Endothelial cell of umbilical vein (primary cell): ENCODE measurements at regions not wholly inside any gene's neighbourhood (a gene's known extent, or its start where the extent isn't known, plus 50 kb on each side); places are given as distances from the start of the nearest gene placed in this dataset.

ENCODE experiments used
- BruUV-seq: library from RNA; stranded (reverse); fragments of 400-500 nt; replicated peaks from 2 replicates; lab custom pipeline; 2021; lab: Mats Ljungman, UMichigan
- CTCF ChIA-PET: fragments of 300-600, 350-600 bp; sonication (Branson Sonifier 250); formaldehyde crosslinking; loops from one replicate; lab custom pipeline; 2021; ENCODE audit warnings: antibody characterized with exemption, inconsistent platforms; lab: Charles Lee
- POLR2A ChIA-PET: fragments of 300-600, 350-600 bp; sonication (Branson Sonifier 250); formaldehyde crosslinking; loops from one replicate; lab custom pipeline; 2021; ENCODE audit warnings: antibody characterized with exemption, inconsistent platforms; lab: Charles Lee
- DNase-seq: peaks from one replicate; pipeline ENCODE4 v3.0.0-alpha.2; 2011; ENCODE audit warnings: low read depth, low spot score
- FAIRE-seq: peaks from 2 replicates; lab custom pipeline; 2011; peaks lifted over from hg19 to GRCh38; lab: Jason Lieb, UNC
- H2AFZ ChIP-seq: 2 replicates; pipeline ENCODE4 v1.6.0; 2012; ENCODE audit warnings: low read depth, low read length, control low read depth, inconsistent platforms
- H3K27ac ChIP-seq: 2 replicates; pipeline ENCODE4 v1.5.1; 2011; ENCODE audit warnings: low read depth, mild to moderate bottlenecking, control low read depth, low read length, moderate library complexity; ENCODE audit not compliant: insufficient read depth
- H3K27me3 ChIP-seq, 2 experiments: 2 replicates each; pipeline versions ENCODE4 v1.6.0 to v1.6.1; 2011; ENCODE audit warnings: low read length in 2 of 2, mixed read lengths in 1 of 2; ENCODE audit not compliant: control insufficient read depth in 2 of 2, insufficient read depth in 2 of 2
- H3K36me3 ChIP-seq, 2 experiments: 2 replicates in 1 of 2; 3 replicates in 1 of 2; pipeline ENCODE4 v1.5.1; 2011; ENCODE audit warnings: low read length in 2 of 2, mild to moderate bottlenecking in 1 of 2, moderate library complexity in 1 of 2; ENCODE audit not compliant: control insufficient read depth in 2 of 2, insufficient read depth in 2 of 2; ENCODE audit errors: extremely low read depth in 1 of 2
- H3K4me1 ChIP-seq: 3 replicates; pipeline ENCODE4 v1.5.1; 2011; ENCODE audit warnings: mild to moderate bottlenecking, low read length; ENCODE audit not compliant: control insufficient read depth, insufficient read depth; ENCODE audit errors: extremely low read depth
- H3K4me2 ChIP-seq: 2 replicates; pipeline ENCODE4 v1.6.1; 2011; ENCODE audit warnings: low read length, control low read depth, mixed read lengths; ENCODE audit not compliant: insufficient read depth
- H3K4me3 ChIP-seq, 3 experiments: fragments of 200-600 bp in 1 of 3; sonication (generic), shearing (Covaris generic) in 1 of 3; replicated peaks in 1 of 3; 2 replicates each; pipeline ENCODE4 v1.5.1; 2011 to 2016; ENCODE audit warnings: control low read depth in 3 of 3, low read length in 3 of 3, mild to moderate bottlenecking in 2 of 3, inconsistent platforms in 1 of 3, low read depth in 1 of 3, moderate library complexity in 1 of 3; ENCODE audit not compliant: insufficient read depth in 1 of 3
- H3K79me2 ChIP-seq: 2 replicates; pipeline ENCODE4 v1.6.0; 2012; ENCODE audit warnings: low read length, inconsistent platforms; ENCODE audit not compliant: control insufficient read depth, insufficient read depth
- H3K9ac ChIP-seq: replicated peaks from 2 replicates; pipeline ENCODE3; 2011; ENCODE audit warnings: low read length, control low read depth; ENCODE audit not compliant: insufficient read depth; ENCODE audit errors: extremely low read depth
- H3K9me1 ChIP-seq: replicated peaks from 3 replicates; pipeline ENCODE4 v1.6.0; 2011; ENCODE audit warnings: mild to moderate bottlenecking, low read length; ENCODE audit not compliant: control insufficient read depth, insufficient read depth; ENCODE audit errors: extremely low read depth
- H3K9me3 ChIP-seq: replicated peaks from 2 replicates; pipeline ENCODE4 v1.5.1; 2012; ENCODE audit warnings: low read length, inconsistent platforms; ENCODE audit not compliant: control insufficient read depth, insufficient read depth
- H4K20me1 ChIP-seq: replicated peaks from 2 replicates; pipeline ENCODE3; 2011; ENCODE audit warnings: mild to moderate bottlenecking, low read length; ENCODE audit not compliant: control insufficient read depth, insufficient read depth; ENCODE audit errors: extremely low read depth
- EZH2 ChIP-seq: IDR thresholded peaks from 2 replicates; pipeline ENCODE4 v1.6.1; 2012; ENCODE audit warnings: borderline replicate concordance, low read depth, mild to moderate bottlenecking, moderate library complexity, low read length, inconsistent platforms; ENCODE audit not compliant: severe bottlenecking
- FOS ChIP-seq: IDR thresholded peaks from 2 replicates; pipeline ENCODE4 v1.6.1; 2011; ENCODE audit warnings: mild to moderate bottlenecking, low read length, moderate library complexity, borderline replicate concordance; ENCODE audit not compliant: insufficient read depth
- GATA2 ChIP-seq: IDR thresholded peaks from 2 replicates; pipeline ENCODE4 v1.7.0; 2011; ENCODE audit warnings: low read depth, mild to moderate bottlenecking, moderate library complexity, mixed read lengths, low read length; ENCODE audit not compliant: insufficient read length, insufficient read depth
- JUN ChIP-seq: IDR thresholded peaks from 2 replicates; pipeline ENCODE4 v1.6.1; 2011; ENCODE audit warnings: borderline replicate concordance, low read depth; ENCODE audit not compliant: insufficient read length, insufficient read depth
- MYC ChIP-seq: IDR thresholded peaks from one replicate; pipeline ENCODE4 v1.6.1; 2011; ENCODE audit warnings: mild to moderate bottlenecking, low read depth, low read length
- POLR2A ChIP-seq: IDR thresholded peaks from 2 replicates; pipeline ENCODE4 v1.6.1; 2012; ENCODE audit warnings: low read depth, mild to moderate bottlenecking, control low read depth, low read length
- POLR2AphosphoS5 ChIP-seq: IDR thresholded peaks from 2 replicates; pipeline ENCODE4 v1.6.1; 2012; ENCODE audit warnings: low read depth, mild to moderate bottlenecking, control low read depth, low read length, moderate library complexity; ENCODE audit not compliant: insufficient read depth
- dilution Hi-C: fragments of 300-500 bp; cut with MboI; formaldehyde crosslinking; loops from one replicate; pipeline ENCODE4 v1.15.0; 2019; ENCODE audit warnings: low sequenced_read_pairs; ENCODE audit not compliant: extremely low pct_ligation_motif_present
- intact Hi-C: fragments of 100-400 bp; cut with micrococcal nuclease; formaldehyde crosslinking; loops from one replicate; pipeline ENCODE4 v1.10.0; 2022
- TF ChIP-seq, protein P1 (sequence below), 2 donors: IDR thresholded peaks; 1 replicate in 1 of 2; 2 replicates in 1 of 2; pipeline ENCODE4 v1.5.1; 2011; ENCODE audit warnings: low read length in 2 of 2, mild to moderate bottlenecking in 2 of 2, moderate library complexity in 2 of 2, control low read depth in 1 of 2, inconsistent platforms in 1 of 2, low read depth in 1 of 2; ENCODE audit not compliant: insufficient read depth in 1 of 2; ENCODE audit errors: extremely low read depth in 1 of 2
- TF ChIP-seq, protein P2 (sequence below): IDR thresholded peaks from 2 replicates; pipeline ENCODE4 v1.6.1; 2011; ENCODE audit not compliant: insufficient read depth, insufficient read length

DNA sequence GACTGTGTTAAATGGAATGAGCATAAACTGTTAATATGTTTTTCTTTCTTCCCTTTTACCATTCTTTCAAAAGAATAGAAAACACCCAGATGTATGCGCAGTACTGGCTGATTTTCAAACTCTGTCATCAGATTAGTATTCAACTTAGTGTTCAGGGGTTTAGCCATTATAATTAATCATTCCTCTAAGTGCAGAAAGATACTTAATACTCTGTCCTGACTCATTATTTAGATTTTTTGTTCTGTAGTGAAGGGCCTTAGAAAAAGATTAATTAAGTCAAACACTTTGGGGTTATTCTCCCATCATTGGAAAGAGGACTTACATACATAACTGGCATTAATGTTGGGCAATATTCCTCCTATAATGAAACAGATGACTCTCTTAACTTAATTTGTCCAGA is 1316.7 kb upstream of the SLC10A2 start:
- no peak overlapping the region for H3K9ac ChIP-seq
- H3K79me2 ChIP-seq = no peaks in the 10 kb centered on the region
- CTCF ChIA-PET = no interaction called here
- intact Hi-C loops (no loop called here), dilution Hi-C loops (no loop called here)
- no peak overlapping the region for H3K4me3 ChIP-seq
- H3K4me1 ChIP-seq = no peaks in the 10 kb centered on the region
- TF ChIP-seq GATA2 = no peak
- no peak for TF ChIP-seq EZH2
- TF ChIP-seq MYC = no peak
- TF ChIP-seq, protein P1, sequence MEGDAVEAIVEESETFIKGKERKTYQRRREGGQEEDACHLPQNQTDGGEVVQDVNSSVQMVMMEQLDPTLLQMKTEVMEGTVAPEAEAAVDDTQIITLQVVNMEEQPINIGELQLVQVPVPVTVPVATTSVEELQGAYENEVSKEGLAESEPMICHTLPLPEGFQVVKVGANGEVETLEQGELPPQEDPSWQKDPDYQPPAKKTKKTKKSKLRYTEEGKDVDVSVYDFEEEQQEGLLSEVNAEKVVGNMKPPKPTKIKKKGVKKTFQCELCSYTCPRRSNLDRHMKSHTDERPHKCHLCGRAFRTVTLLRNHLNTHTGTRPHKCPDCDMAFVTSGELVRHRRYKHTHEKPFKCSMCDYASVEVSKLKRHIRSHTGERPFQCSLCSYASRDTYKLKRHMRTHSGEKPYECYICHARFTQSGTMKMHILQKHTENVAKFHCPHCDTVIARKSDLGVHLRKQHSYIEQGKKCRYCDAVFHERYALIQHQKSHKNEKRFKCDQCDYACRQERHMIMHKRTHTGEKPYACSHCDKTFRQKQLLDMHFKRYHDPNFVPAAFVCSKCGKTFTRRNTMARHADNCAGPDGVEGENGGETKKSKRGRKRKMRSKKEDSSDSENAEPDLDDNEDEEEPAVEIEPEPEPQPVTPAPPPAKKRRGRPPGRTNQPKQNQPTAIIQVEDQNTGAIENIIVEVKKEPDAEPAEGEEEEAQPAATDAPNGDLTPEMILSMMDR (IDR thresholded peaks at IDR 0.05; ENCODE audit: extremely low read depth in 1 of 2, insufficient read depth in 1 of 2, low read depth in 1 of 2, low read length in 2 of 2) = no peak
- no peak for TF ChIP-seq FOS
- no peak for TF ChIP-seq POLR2A
- no peak for FAIRE-seq
- H3K27me3 ChIP-seq = no peaks in the 10 kb centered on the region
- H3K4me2 ChIP-seq = no peak overlapping the region
- H3K9me1 ChIP-seq = no peaks in the 10 kb centered on the region
- BruUV-seq = no TSS peak
- H4K20me1 ChIP-seq = no peaks in the 10 kb centered on the region
- H3K27ac ChIP-seq = no peak overlapping the region
- H3K36me3 ChIP-seq = no peaks in the 10 kb centered on the region
- DNase-seq = no peak
- POLR2A ChIA-PET = no interaction called here
- no peak overlapping the region for H2AFZ ChIP-seq
- no peaks in the 10 kb centered on the region for H3K9me3 ChIP-seq

DNA sequence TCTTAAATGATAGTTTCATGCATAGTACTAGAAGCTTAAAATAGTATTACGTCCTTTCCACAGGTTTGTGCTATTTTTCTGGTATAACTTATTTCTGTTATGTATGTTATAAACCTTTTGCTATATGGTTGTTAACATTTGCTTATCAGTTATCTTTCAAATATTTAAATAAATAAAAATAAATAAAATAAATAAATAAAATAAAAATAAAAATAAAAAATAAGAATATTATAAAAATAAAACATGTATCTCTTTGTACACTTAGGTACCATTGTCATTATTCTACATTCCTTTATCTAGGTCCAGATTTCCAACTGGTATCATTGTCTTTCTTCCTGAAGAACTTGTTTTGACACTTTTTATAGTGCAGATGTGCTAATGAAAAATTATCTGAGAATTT is 1310.4 kb upstream of the SLC10A2 start:
- Histone ChIP-seq H4K20me1 (no peaks in the 10 kb centered on the region), H3K4me2 (no peak overlapping the region), H3K27me3 (no peaks in the 10 kb centered on the region), H3K9me1 (no peaks in the 10 kb centered on the region), H3K36me3 (no peaks in the 10 kb centered on the region), H3K9ac (no peak overlapping the region), H3K79me2 (no peaks in the 10 kb centered on the region), H3K27ac (no peak overlapping the region), H3K4me1 (no peaks in the 10 kb centered on the region), H2AFZ (no peak overlapping the region), H3K4me3 (no peak overlapping the region), H3K9me3 (no peaks in the 10 kb centered on the region)
- POLR2A ChIA-PET = no interaction called here
- intact Hi-C loops (no loop called here), dilution Hi-C loops (no loop called here)
- no TSS peak for BruUV-seq
- no peak for DNase-seq
- FAIRE-seq = no peak
- CTCF ChIA-PET = no interaction called here
- TF ChIP-seq FOS (no peak), POLR2AphosphoS5 (no peak), GATA2 (no peak), JUN (no peak), POLR2A (no peak), EZH2 (no peak), MYC (no peak)
- TF ChIP-seq, protein P1 (IDR thresholded peaks at IDR 0.05; ENCODE audit: extremely low read depth in 1 of 2, insufficient read depth in 1 of 2, low read depth in 1 of 2, low read length in 2 of 2) = no peak
- TF ChIP-seq, protein P2, sequence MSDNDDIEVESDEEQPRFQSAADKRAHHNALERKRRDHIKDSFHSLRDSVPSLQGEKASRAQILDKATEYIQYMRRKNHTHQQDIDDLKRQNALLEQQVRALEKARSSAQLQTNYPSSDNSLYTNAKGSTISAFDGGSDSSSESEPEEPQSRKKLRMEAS = no peak
